A549 (cell line): ENCODE measurements at regions not wholly inside any gene's neighbourhood (a gene's known extent, or its start where the extent isn't known, plus 50 kb on each side); places are given as distances from the start of the nearest gene placed in this dataset.

Source experiments
- ATAC-seq, 2 experiments: fragments of 200-7000 bp in 1 of 2; fragments of >200 bp in 1 of 2; cut with Nextera tagmentation in 1 of 2; cut with Tn5 transposase in 1 of 2; 3 replicates each; pipeline versions ENCODE4 v1.8.0 to v1.9.1; 2018 to 2020; ENCODE audit warnings: mild to moderate bottlenecking in 1 of 2, moderate library complexity in 1 of 2
- CTCF ChIA-PET: fragments of 300-600 bp; sonication (Branson Sonifier 250); formaldehyde crosslinking; extraction: SDS; loops from one replicate; lab custom pipeline; 2021; ENCODE audit warnings: antibody characterized with exemption, inconsistent platforms; lab: Yijun Ruan, JAX
- POLR2A ChIA-PET: fragments of 350-600 bp; formaldehyde crosslinking; extraction: SDS; loops from one replicate; lab custom pipeline; 2021; ENCODE audit warnings: antibody characterized with exemption, inconsistent platforms; lab: Yijun Ruan, JAX
- DNase-seq, 2 experiments: peaks; one replicate each; pipeline versions ENCODE4 v3.0.0 to v3.0.0-alpha.2; 2011 to 2016; ENCODE audit warnings: low read depth in 1 of 2, low spot score in 1 of 2
- FAIRE-seq: peaks from 2 replicates; lab custom pipeline; 2011; peaks lifted over from hg19 to GRCh38; lab: Jason Lieb, UNC
- H3K27ac ChIP-seq, 2 experiments: fragments of >200 bp; sonication (Bioruptor Twin); formaldehyde crosslinking; 3 replicates each; pipeline ENCODE4 v1.5.1; 2016 to 2017
- H3K4me1 ChIP-seq: fragments of >200 bp; sonication (Bioruptor Twin); formaldehyde crosslinking; 3 replicates; pipeline ENCODE4 v1.6.1; 2016
- H3K4me2 ChIP-seq: fragments of >200 bp; sonication (Bioruptor Twin); formaldehyde crosslinking; 3 replicates; pipeline ENCODE4 v1.6.1; 2016
- H3K4me3 ChIP-seq: fragments of >200 bp; sonication (Bioruptor Twin); formaldehyde crosslinking; 3 replicates; pipeline ENCODE4 v1.5.1; 2016
- H3K9me3 ChIP-seq: fragments of >200 bp; sonication (Bioruptor Twin); formaldehyde crosslinking; 3 replicates; pipeline ENCODE4 v1.6.1; 2016
- BCL3 ChIP-seq: fragments of >200 bp; sonication (Bioruptor Twin); formaldehyde crosslinking; IDR thresholded peaks from 3 replicates; pipeline ENCODE4 v1.6.1; 2016
- CEBPB ChIP-seq, 2 experiments: fragments of >200 bp in 1 of 2; sonication (Bioruptor Twin) in 1 of 2; formaldehyde crosslinking in 1 of 2; IDR thresholded peaks; 2 replicates each; pipeline ENCODE4 v1.6.1; 2012 to 2016
- CHD2 ChIP-seq: fragments of 150-350 bp; IDR thresholded peaks from 2 replicates; pipeline ENCODE4 v1.6.1; 2014; ENCODE audit warnings: low read length; ENCODE audit not compliant: partially characterized antibody
- EHF ChIP-seq: fragments of 250-450 bp; sonication (Bioruptor Pico); IDR thresholded peaks from 2 replicates; pipeline ENCODE4 v1.5.0; 2020; ENCODE audit warnings: mild to moderate bottlenecking
- EHMT2 ChIP-seq: fragments of 200-600 bp; sonication (generic); IDR thresholded peaks from 2 replicates; pipeline ENCODE4 v1.6.1; 2016; ENCODE audit warnings: antibody characterized with exemption, low read depth, mild to moderate bottlenecking, moderate library complexity
- ESRRA ChIP-seq: fragments of 150-350 bp; IDR thresholded peaks from 2 replicates; pipeline ENCODE4 v1.6.1; 2014; ENCODE audit warnings: mild to moderate bottlenecking, low read length, borderline replicate concordance
- FOSL2 ChIP-seq, 2 experiments: fragments of 450-650 bp in 1 of 2; fragments of >200 bp in 1 of 2; sonication (Bioruptor Twin) in 1 of 2; formaldehyde crosslinking; IDR thresholded peaks; 2 replicates each; pipeline versions ENCODE4 v1.5.0 to v1.6.1; 2016 to 2020; ENCODE audit warnings: mild to moderate bottlenecking in 1 of 2, moderate library complexity in 1 of 2
- HEYL ChIP-seq: fragments of 250-450 bp; sonication (Bioruptor Pico); IDR thresholded peaks from 2 replicates; pipeline ENCODE4 v1.8.0; 2021; ENCODE audit warnings: mild to moderate bottlenecking, moderate library complexity
- HOXA7 ChIP-seq: fragments of 250-450 bp; sonication (Bioruptor Pico); IDR thresholded peaks from 2 replicates; pipeline ENCODE4 v1.5.0; 2020; ENCODE audit warnings: mild to moderate bottlenecking, moderate library complexity
- HOXB13 ChIP-seq: fragments of 250-450 bp; sonication (Bioruptor Pico); IDR thresholded peaks from 2 replicates; pipeline ENCODE4 v1.5.0; 2020; ENCODE audit warnings: low read depth, mild to moderate bottlenecking, moderate library complexity
- JUN ChIP-seq, 2 experiments: fragments of >200 bp; sonication (Bioruptor Twin); formaldehyde crosslinking; IDR thresholded peaks; 2 replicates in 1 of 2; 3 replicates in 1 of 2; pipeline ENCODE4 v1.6.1; 2016 to 2017
- KDM1A ChIP-seq: fragments of 200-600 bp; sonication (generic); IDR thresholded peaks from 2 replicates; pipeline ENCODE4 v1.6.1; 2016; ENCODE audit warnings: low read depth, mild to moderate bottlenecking
- NFE2L2 ChIP-seq: fragments of 150-350 bp; conservative IDR thresholded peaks from 2 replicates; pipeline ENCODE4 v1.6.1; 2014; ENCODE audit warnings: low read length
- NR3C1 ChIP-seq: fragments of >200 bp; sonication (Bioruptor Twin); formaldehyde crosslinking; IDR thresholded peaks from 3 replicates; pipeline ENCODE4 v1.6.1; 2017
- PBX3 ChIP-seq: IDR thresholded peaks from 2 replicates; pipeline ENCODE4 v1.6.1; 2012
- PHF8 ChIP-seq: fragments of 200-600 bp; sonication (generic); IDR thresholded peaks from 2 replicates; pipeline ENCODE4 v1.6.1; 2016; ENCODE audit warnings: low read depth, mild to moderate bottlenecking, antibody characterized with exemption, moderate library complexity, borderline replicate concordance
- RAD21 ChIP-seq, 2 experiments: fragments of >200 bp in 1 of 2; sonication (Bioruptor Twin) in 1 of 2; formaldehyde crosslinking in 1 of 2; IDR thresholded peaks in 1 of 2; conservative IDR thresholded peaks in 1 of 2; 2 replicates in 1 of 2; 3 replicates in 1 of 2; pipeline ENCODE4 v1.6.1; 2012 to 2018; ENCODE audit warnings: inconsistent platforms in 1 of 2
- TFCP2L1 ChIP-seq: fragments of 250-450 bp; sonication (Bioruptor Pico); IDR thresholded peaks from 2 replicates; pipeline ENCODE4 v1.5.0; 2021; ENCODE audit warnings: mild to moderate bottlenecking
- TP53 ChIP-seq: fragments of 250-450 bp; sonication (Bioruptor Pico); IDR thresholded peaks from 2 replicates; pipeline ENCODE4 v1.5.0; 2021; ENCODE audit warnings: mild to moderate bottlenecking, moderate library complexity
- WGBS: methylation state at CpG from one replicate; pipeline ENCODE4 v1.1.6; 2017; ENCODE audit errors: missing lambda C conversion rate; 5-methylcytosine and 5-hydroxymethylcytosine counted together
- TF ChIP-seq, protein P1 (sequence below): fragments of >200 bp; sonication (Bioruptor Twin); formaldehyde crosslinking; IDR thresholded peaks from 3 replicates; pipeline ENCODE4 v1.5.1; 2016
- TF ChIP-seq, protein P2 (sequence below): IDR thresholded peaks from 2 replicates; pipeline ENCODE4 v1.6.1; 2012
- TF ChIP-seq, protein P3 (sequence below): IDR thresholded peaks from 2 replicates; pipeline ENCODE4 v1.6.1; 2012; ENCODE audit warnings: low read depth, borderline replicate concordance

- Histone ChIP-seq H3K4me2 (no peak overlapping the region), H3K4me3 (no peak overlapping the region), H3K27ac (no peak overlapping the region), H3K4me1 (no peaks in the 10 kb centered on the region), H3K9me3 (no peaks in the 10 kb centered on the region)
- TF ChIP-seq BCL3 (no peak), CHD2 (no peak), FOSL2 (IDR thresholded peaks at IDR 0.05) (no peak), FOSL2 (CRISPR knock-in tag; IDR thresholded peaks at IDR 0.05) (no peak), ESRRA (no peak), RAD21 (conservative IDR thresholded peaks at IDR 0.05 in 1 of 2, IDR thresholded peaks at IDR 0.05 in 1 of 2) (no peak)
- DNase-seq, result no peak
- CTCF ChIA-PET, result interaction anchor here (0.9 to 1.7 kb wide), 2 partner anchors 356 to 555 kb away, joined by 3 read pairs; no protein-coding TSS in a partner anchor
- WGBS, result 31% methylated on average over 4 of the region's 4 CpGs
- no peak for ATAC-seq
- FAIRE-seq, result no peak
- POLR2A ChIA-PET, result no interaction called here
These were observed 236.2 kb downstream of the MTERF1 start for GRCh38 chr7:91644256-91644655.

- Histone ChIP-seq H3K9me3 (no peaks in the 10 kb centered on the region), H3K4me2 (no peak overlapping the region), H3K27ac (no peak overlapping the region), H3K4me3 (no peak overlapping the region), H3K4me1 (no peaks in the 10 kb centered on the region)
- ATAC-seq (no peak), DNase-seq (no peak), FAIRE-seq (no peak)
- TF ChIP-seq JUN (IDR thresholded peaks at IDR 0.05) (no peak), HOXA7 (CRISPR knock-in tag) (no peak), NR3C1 (no peak), PBX3 (no peak), RAD21 (conservative IDR thresholded peaks at IDR 0.05 in 1 of 2, IDR thresholded peaks at IDR 0.05 in 1 of 2) (no peak), NFE2L2 (no peak), TFCP2L1 (CRISPR knock-in tag) (no peak), ESRRA (no peak), HEYL (CRISPR knock-in tag) (no peak), EHF (CRISPR knock-in tag) (no peak), KDM1A (no peak), CEBPB (IDR thresholded peaks at IDR 0.05) (no peak), PHF8 (no peak), EHMT2 (no peak), TP53 (CRISPR knock-in tag) (no peak), HOXB13 (no peak)
- TF ChIP-seq, protein P1, sequence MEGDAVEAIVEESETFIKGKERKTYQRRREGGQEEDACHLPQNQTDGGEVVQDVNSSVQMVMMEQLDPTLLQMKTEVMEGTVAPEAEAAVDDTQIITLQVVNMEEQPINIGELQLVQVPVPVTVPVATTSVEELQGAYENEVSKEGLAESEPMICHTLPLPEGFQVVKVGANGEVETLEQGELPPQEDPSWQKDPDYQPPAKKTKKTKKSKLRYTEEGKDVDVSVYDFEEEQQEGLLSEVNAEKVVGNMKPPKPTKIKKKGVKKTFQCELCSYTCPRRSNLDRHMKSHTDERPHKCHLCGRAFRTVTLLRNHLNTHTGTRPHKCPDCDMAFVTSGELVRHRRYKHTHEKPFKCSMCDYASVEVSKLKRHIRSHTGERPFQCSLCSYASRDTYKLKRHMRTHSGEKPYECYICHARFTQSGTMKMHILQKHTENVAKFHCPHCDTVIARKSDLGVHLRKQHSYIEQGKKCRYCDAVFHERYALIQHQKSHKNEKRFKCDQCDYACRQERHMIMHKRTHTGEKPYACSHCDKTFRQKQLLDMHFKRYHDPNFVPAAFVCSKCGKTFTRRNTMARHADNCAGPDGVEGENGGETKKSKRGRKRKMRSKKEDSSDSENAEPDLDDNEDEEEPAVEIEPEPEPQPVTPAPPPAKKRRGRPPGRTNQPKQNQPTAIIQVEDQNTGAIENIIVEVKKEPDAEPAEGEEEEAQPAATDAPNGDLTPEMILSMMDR, result no peak
- TF ChIP-seq, protein P2, sequence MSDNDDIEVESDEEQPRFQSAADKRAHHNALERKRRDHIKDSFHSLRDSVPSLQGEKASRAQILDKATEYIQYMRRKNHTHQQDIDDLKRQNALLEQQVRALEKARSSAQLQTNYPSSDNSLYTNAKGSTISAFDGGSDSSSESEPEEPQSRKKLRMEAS, result no peak
- TF ChIP-seq, protein P3, sequence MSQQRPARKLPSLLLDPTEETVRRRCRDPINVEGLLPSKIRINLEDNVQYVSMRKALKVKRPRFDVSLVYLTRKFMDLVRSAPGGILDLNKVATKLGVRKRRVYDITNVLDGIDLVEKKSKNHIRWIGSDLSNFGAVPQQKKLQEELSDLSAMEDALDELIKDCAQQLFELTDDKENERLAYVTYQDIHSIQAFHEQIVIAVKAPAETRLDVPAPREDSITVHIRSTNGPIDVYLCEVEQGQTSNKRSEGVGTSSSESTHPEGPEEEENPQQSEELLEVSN, result no peak
- 0% methylated on average over 1 of the region's 1 CpG for WGBS
- POLR2A ChIA-PET, result no interaction called here
- CTCF ChIA-PET, result interaction anchor here (1.7 kb wide), 1 partner anchor 358 kb away, joined by 3 read pairs; no protein-coding TSS in a partner anchor
These were observed 235.0 kb downstream of the MTERF1 start for GRCh38 chr7:91645542-91645941.
